Common myeloid progenitor, CD34-positive (primary cell): ENCODE measurements at regions not wholly inside any gene's neighbourhood (a gene's known extent, or its start where the extent isn't known, plus 50 kb on each side); places are given as distances from the start of the nearest gene placed in this dataset.

Source experiments
- CTCF ChIA-PET: fragments of 350-600 bp; sonication (Branson Sonifier 250); formaldehyde crosslinking; loops from one replicate; lab custom pipeline; 2021; ENCODE audit warnings: antibody characterized with exemption; lab: Charles Lee
- POLR2A ChIA-PET: fragments of 350-600 bp; sonication (Branson Sonifier 250); formaldehyde crosslinking; loops from one replicate; lab custom pipeline; 2021; ENCODE audit warnings: antibody characterized with exemption; lab: Charles Lee
- DNase-seq, 3 donors: peaks; one replicate each; pipeline versions ENCODE4 v3.0.0 to v3.0.0-alpha.2; 2013
- H3K27ac ChIP-seq, 2 experiments: 1 replicate in 1 of 2; 2 replicates in 1 of 2; pipeline ENCODE4 v1.7.0; 2013; ENCODE audit warnings: inconsistent platforms in 2 of 2, low read length in 2 of 2, mild to moderate bottlenecking in 2 of 2, low read depth in 1 of 2, moderate library complexity in 1 of 2; ENCODE audit not compliant: severe bottlenecking in 2 of 2, insufficient read depth in 1 of 2, poor library complexity in 1 of 2
- H3K27me3 ChIP-seq, 5 experiments: replicated peaks in 2 of 5; 1 replicate in 3 of 5; 2 replicates in 2 of 5; pipeline versions ENCODE4 v1.6.1 to v1.7.0; 2013; ENCODE audit warnings: low read length in 4 of 5, mild to moderate bottlenecking in 2 of 5, moderate library complexity in 2 of 5, inconsistent platforms in 1 of 5; ENCODE audit not compliant: insufficient read depth in 5 of 5, control insufficient read depth in 4 of 5
- H3K36me3 ChIP-seq, 4 experiments: 1 replicate in 2 of 4; 2 replicates in 2 of 4; pipeline versions ENCODE4 v1.6.1 to v1.7.0; 2013; ENCODE audit warnings: low read length in 3 of 4, control low read depth in 1 of 4, mild to moderate bottlenecking in 1 of 4; ENCODE audit not compliant: control insufficient read depth in 4 of 4, insufficient read depth in 4 of 4
- H3K4me1 ChIP-seq, 4 experiments: 1 replicate in 3 of 4; 2 replicates in 1 of 4; pipeline versions ENCODE4 v1.6.1 to v1.7.1; 2013; ENCODE audit warnings: low read length in 3 of 4, mild to moderate bottlenecking in 3 of 4, control low read depth in 1 of 4, inconsistent platforms in 1 of 4, moderate library complexity in 1 of 4; ENCODE audit not compliant: control insufficient read depth in 4 of 4, insufficient read depth in 4 of 4; ENCODE audit errors: control extremely low read depth in 1 of 4
- H3K4me3 ChIP-seq, 7 experiments: 1 replicate in 4 of 7; 2 replicates in 3 of 7; pipeline versions ENCODE4 v1.5.1 to v1.7.0; 2013; ENCODE audit warnings: mild to moderate bottlenecking in 7 of 7, low read length in 6 of 7, moderate library complexity in 6 of 7, inconsistent platforms in 2 of 7, low read depth in 2 of 7, control low read depth in 1 of 7; ENCODE audit not compliant: insufficient read depth in 4 of 7, control insufficient read depth in 1 of 7; ENCODE audit errors: extremely low read depth in 1 of 7
- H3K9me3 ChIP-seq, 5 experiments: 1 replicate in 4 of 5; 2 replicates in 1 of 5; pipeline versions ENCODE4 v1.6.1 to v1.7.1; 2013; ENCODE audit warnings: low read length in 4 of 5, mild to moderate bottlenecking in 2 of 5, inconsistent platforms in 1 of 5, low read depth in 1 of 5, moderate library complexity in 1 of 5; ENCODE audit not compliant: control insufficient read depth in 4 of 5, insufficient read depth in 2 of 5; ENCODE audit errors: control extremely low read depth in 1 of 5
- WGBS: methylation state at CpG from one replicate; pipeline ENCODE4 v1.1.5; 2013; ENCODE audit not compliant: insufficient coverage; 5-methylcytosine and 5-hydroxymethylcytosine counted together

DNA sequence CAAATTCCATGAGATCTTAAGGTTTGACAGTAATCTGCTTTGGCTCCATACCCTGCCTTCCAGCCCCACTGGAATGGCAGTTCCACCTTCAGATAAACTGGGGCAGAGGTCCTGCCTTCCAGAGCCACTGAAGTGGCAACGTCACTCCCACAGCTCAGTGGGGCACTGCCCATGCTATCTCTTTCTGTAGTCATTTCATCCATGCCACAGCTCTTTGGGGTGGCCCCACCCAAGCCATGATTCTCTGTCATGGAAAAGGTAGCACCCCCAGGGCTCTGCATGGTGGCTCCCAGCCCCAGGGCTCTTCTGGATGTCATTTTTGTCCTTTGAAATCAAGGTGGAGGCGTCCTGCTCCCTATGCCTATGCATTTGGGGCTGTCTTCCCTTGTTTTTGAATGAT is 596.5 kb downstream of the SPOCK3 start:
- Histone ChIP-seq H3K36me3 (no peaks in the 10 kb centered on the region), H3K27me3 (no peaks in the 10 kb centered on the region), H3K4me1 (no peaks in the 10 kb centered on the region), H3K27ac (no peak overlapping the region), H3K4me3 (no peak overlapping the region), H3K9me3 (peaks cover 0 to 4% (median 0%) of the 10 kb centered on the region in 5 experiments)
- ChIA-PET CTCF (no interaction called here), POLR2A (no interaction called here)
- WGBS: 100% methylated on average over 1 of the region's 2 CpGs
- no peak for DNase-seq

DNA sequence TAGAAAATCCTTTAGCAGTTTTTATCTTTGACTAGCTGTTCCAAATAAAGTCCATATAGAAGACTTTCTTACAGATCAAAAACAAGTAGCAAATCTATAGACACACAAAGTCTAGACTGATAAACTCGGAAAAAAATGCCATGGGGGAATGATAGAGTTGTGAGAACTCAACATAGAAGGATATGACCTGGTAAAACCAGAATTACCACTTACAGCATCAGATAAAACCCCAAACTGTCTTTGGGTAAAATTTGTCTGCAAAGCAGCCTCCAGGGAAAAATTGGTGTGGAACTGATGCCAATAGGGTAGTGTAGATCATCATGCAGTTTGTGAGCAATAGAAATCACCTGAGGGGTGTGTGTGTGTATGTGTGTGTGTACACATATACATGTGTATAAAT is 579.1 kb downstream of the SPOCK3 start:
- no peak overlapping the region for H3K27ac ChIP-seq
- H3K27me3 ChIP-seq: no peaks in the 10 kb centered on the region
- no CpG with 5 or more reads among the region's 1 CpG for WGBS
- no peaks in the 10 kb centered on the region for H3K9me3 ChIP-seq
- H3K36me3 ChIP-seq: no peaks in the 10 kb centered on the region
- CTCF ChIA-PET: no interaction called here
- no peak overlapping the region for H3K4me3 ChIP-seq
- H3K4me1 ChIP-seq: no peaks in the 10 kb centered on the region
- POLR2A ChIA-PET: no interaction called here
- DNase-seq: no peak

DNA sequence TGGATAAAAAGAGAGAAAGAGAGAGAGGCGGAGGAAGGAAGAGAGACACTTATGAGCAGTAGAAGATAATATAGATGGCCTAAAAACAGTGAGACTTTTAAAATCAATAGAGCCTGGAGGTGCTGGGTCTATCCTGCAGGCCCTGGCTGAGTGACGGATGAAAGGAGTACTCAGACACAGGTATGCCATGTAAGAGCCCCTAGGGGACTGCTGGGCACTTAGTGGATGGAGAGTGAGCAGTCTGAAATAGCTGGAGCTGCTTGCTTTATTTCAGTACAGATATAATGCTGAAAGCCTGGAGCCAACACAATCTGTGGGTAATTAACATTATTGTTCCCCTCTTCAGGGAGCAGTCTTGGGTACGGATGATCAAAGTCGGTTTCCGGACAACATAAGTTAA is 578.6 kb downstream of the SPOCK3 start:
- Histone ChIP-seq H3K36me3 (no peaks in the 10 kb centered on the region), H3K4me3 (no peak overlapping the region), H3K4me1 (no peaks in the 10 kb centered on the region), H3K27ac (no peak overlapping the region), H3K9me3 (no peaks in the 10 kb centered on the region), H3K27me3 (no peaks in the 10 kb centered on the region)
- WGBS: 100% methylated on average over 5 of the region's 5 CpGs
- no peak for DNase-seq
- CTCF ChIA-PET: no interaction called here
- POLR2A ChIA-PET: no interaction called here

DNA sequence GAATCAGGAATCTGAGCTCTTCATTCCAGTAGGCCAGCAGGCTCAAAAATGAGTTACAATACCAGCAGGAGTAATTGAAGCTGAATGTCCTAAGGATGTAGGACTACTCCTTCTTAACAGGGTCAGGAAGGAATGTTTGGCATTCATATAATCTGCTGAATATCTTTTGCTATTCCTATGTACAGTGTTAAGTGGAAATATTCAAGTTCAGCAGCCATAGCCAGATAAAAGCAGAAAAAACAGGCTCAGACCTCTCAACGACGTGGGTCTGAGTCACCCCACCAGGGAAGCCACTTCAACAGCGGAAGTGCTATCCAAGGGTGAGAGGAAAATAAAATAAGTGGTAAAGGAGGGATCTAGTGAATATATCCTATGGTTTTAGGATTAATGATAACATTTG is 577.0 kb downstream of the SPOCK3 start:
- CTCF ChIA-PET: no interaction called here

DNA sequence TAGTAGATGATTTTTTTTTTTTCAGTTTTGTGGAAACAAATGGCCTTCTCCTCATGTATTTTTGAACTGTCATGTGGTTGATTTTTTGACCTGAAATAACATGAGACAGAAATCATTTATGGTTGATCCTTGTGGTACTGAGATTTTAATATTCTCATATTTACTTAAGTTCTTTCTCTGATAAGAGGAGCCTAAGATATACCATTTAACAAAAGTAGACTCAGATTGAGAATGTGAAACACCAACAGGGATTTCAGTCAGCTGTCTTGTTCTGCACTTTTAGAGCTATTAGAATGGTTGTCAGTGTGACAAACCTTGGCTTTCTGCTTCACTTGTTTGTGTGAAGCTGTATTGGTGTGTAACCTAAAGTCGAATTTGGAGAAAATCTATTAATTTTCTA is 575.7 kb downstream of the SPOCK3 start:
- no peak overlapping the region for H3K27ac ChIP-seq
- H3K4me1 ChIP-seq: no peaks in the 10 kb centered on the region
- no peak overlapping the region for H3K4me3 ChIP-seq
- no peaks in the 10 kb centered on the region for H3K36me3 ChIP-seq
- POLR2A ChIA-PET: no interaction called here
- H3K9me3 ChIP-seq: no peaks in the 10 kb centered on the region
- CTCF ChIA-PET: interaction anchor here (0.7 kb wide), 1 partner anchor 79 kb away, joined by 3 read pairs; no protein-coding TSS in a partner anchor
- no peak for DNase-seq
- H3K27me3 ChIP-seq: no peaks in the 10 kb centered on the region
- WGBS: no CpG with 5 or more reads among the region's 1 CpG

More for the DNA sequence above, 577.0 kb downstream of the SPOCK3 start:
- H3K4me1 ChIP-seq: no peaks in the 10 kb centered on the region
- POLR2A ChIA-PET: no interaction called here
- H3K9me3 ChIP-seq: no peaks in the 10 kb centered on the region
- no peaks in the 10 kb centered on the region for H3K27me3 ChIP-seq
- WGBS: no CpG with 5 or more reads among the region's 3 CpGs
- no peak for DNase-seq
- no peak overlapping the region for H3K27ac ChIP-seq
- no peak overlapping the region for H3K4me3 ChIP-seq
- H3K36me3 ChIP-seq: no peaks in the 10 kb centered on the region

DNA sequence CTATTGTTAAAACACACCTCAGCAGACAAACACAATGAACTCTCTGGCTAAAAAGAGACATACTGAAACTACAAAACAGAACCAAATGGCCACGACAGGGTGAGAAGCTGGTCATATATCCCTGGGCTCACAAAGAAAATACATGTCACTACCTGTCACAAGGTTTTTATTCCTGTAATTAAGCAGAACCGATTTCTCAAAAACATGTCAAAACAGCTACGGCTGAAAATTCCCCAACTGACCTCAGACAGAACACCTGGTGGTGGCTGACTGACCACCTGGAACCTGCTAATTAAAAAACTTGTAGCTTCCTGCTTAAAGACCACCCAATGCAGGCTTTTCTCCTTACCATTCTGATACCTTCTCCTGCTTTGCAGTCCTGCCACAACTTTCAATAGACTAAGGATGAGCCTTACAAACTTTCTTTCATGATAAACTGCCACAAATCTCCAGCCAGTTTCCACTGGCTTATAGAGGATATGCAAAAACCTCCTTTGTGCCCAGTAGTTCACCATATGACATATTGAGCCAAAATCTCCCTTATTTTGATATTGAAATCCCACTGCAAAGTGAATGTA is 571.9 kb downstream of the SPOCK3 start:
- Histone ChIP-seq H3K4me1 (no peaks in the 10 kb centered on the region), H3K4me3 (no peak overlapping the region), H3K27ac (no peak overlapping the region), H3K9me3 (no peaks in the 10 kb centered on the region), H3K36me3 (no peaks in the 10 kb centered on the region), H3K27me3 (no peaks in the 10 kb centered on the region)
- DNase-seq: no peak
- POLR2A ChIA-PET: no interaction called here
- 68% methylated on average over 3 of the region's 3 CpGs for WGBS
- CTCF ChIA-PET: no interaction called here

DNA sequence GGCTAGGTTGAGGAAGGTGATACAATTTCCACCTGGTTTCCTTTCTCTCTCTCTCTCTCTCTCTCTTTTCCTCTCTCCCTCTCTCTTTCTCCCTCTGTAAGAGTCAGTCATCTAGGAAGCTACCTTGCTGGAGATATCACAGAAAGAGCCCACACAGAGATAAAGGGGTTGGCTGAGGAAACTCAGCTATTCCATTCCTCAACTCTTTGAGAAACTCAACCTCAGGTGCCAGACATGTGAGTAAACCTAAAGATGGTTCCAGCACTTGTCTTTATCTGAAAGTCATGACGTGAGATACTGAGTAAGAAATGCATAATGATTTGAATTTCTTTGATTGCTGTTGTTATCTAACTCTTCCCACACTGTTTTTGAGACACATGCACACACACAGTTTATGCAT is 564.0 kb downstream of the SPOCK3 start:
- no peaks in the 10 kb centered on the region for H3K9me3 ChIP-seq
- WGBS: no CpG with 5 or more reads among the region's 1 CpG
- CTCF ChIA-PET: no interaction called here
- no peaks in the 10 kb centered on the region for H3K4me1 ChIP-seq
- no peak overlapping the region for H3K27ac ChIP-seq
- no peak overlapping the region for H3K4me3 ChIP-seq
- H3K27me3 ChIP-seq: no peaks in the 10 kb centered on the region
- POLR2A ChIA-PET: no interaction called here
- H3K36me3 ChIP-seq: no peaks in the 10 kb centered on the region
- no peak for DNase-seq
